ENCODE measurements at regions not wholly inside any gene's neighbourhood (a gene's known extent, or its start where the extent isn't known, plus 50 kb on each side); places are given as distances from the start of the nearest gene placed in this dataset.

- DNase-seq: no peak
- Mint-ChIP-seq H3K4me3 (no peak overlapping the region), H3K27ac (no peak overlapping the region), H3K36me3 (ENCODE audit: low read depth) (no peaks in the 10 kb centered on the region), H3K27me3 (no peaks in the 10 kb centered on the region), H3K9me3 (peaks cover 19% of the 10 kb centered on the region), H3K4me1 (no peaks in the 10 kb centered on the region)
- CTCF ChIA-PET: no interaction called here
- POLR2A ChIA-PET: no interaction called here
Observed at GRCh38 chr12:34361721-34362316, 339.5 kb downstream of the ALG10 start.

GRCh38 chr12:34363050-34363673 lies 340.9 kb downstream of the ALG10 start:
- peaks cover 19% of the 10 kb centered on the region for H3K9me3 Mint-ChIP-seq
- POLR2A ChIA-PET: no interaction called here
- CTCF ChIA-PET: no interaction called here
- no peak overlapping the region for H3K27ac Mint-ChIP-seq
- no peak overlapping the region for H3K4me3 Mint-ChIP-seq
- H3K4me1 Mint-ChIP-seq: no peaks in the 10 kb centered on the region
- DNase-seq: no peak
- H3K36me3 Mint-ChIP-seq (ENCODE audit: low read depth): no peaks in the 10 kb centered on the region
- no peaks in the 10 kb centered on the region for H3K27me3 Mint-ChIP-seq

GRCh38 chr12:34368079-34368478 lies 345.8 kb downstream of the ALG10 start:
- H3K4me3 Mint-ChIP-seq: no peak overlapping the region
- CTCF ChIA-PET: no interaction called here

GRCh38 chr12:34371050-34371449 lies 348.8 kb downstream of the ALG10 start:
- DNase-seq: no peak
- H3K27ac Mint-ChIP-seq: no peak overlapping the region
- ChIA-PET POLR2A (no interaction called here), CTCF (no interaction called here)
- H3K36me3 Mint-ChIP-seq (ENCODE audit: low read depth): no peaks in the 10 kb centered on the region
- H3K27me3 Mint-ChIP-seq: no peaks in the 10 kb centered on the region
- H3K4me1 Mint-ChIP-seq: no peaks in the 10 kb centered on the region
- no peak overlapping the region for H3K4me3 Mint-ChIP-seq
- H3K9me3 Mint-ChIP-seq: peaks cover 12% of the 10 kb centered on the region

More at GRCh38 chr12:34368079-34368478, 345.8 kb downstream of the ALG10 start:
- no peak for DNase-seq
- H3K9me3 Mint-ChIP-seq: peaks cover 20% of the 10 kb centered on the region
- H3K27me3 Mint-ChIP-seq: no peaks in the 10 kb centered on the region
- H3K4me1 Mint-ChIP-seq: no peaks in the 10 kb centered on the region
- H3K36me3 Mint-ChIP-seq (ENCODE audit: low read depth): no peaks in the 10 kb centered on the region
- POLR2A ChIA-PET: no interaction called here
- H3K27ac Mint-ChIP-seq: no peak overlapping the region

- peaks cover 9% of the 10 kb centered on the region for H3K9me3 Mint-ChIP-seq
- no peak overlapping the region for H3K27ac Mint-ChIP-seq
- H3K36me3 Mint-ChIP-seq (ENCODE audit: low read depth): no peaks in the 10 kb centered on the region
- ChIA-PET POLR2A (no interaction called here), CTCF (no interaction called here)
- H3K4me1 Mint-ChIP-seq: no peaks in the 10 kb centered on the region
- no peak for DNase-seq
- H3K4me3 Mint-ChIP-seq: no peak overlapping the region
- no peaks in the 10 kb centered on the region for H3K27me3 Mint-ChIP-seq
Observed at GRCh38 chr12:34372003-34372402, 349.7 kb downstream of the ALG10 start.

GRCh38 chr12:34373926-34374325 lies 351.6 kb downstream of the ALG10 start:
- POLR2A ChIA-PET: no interaction called here

GRCh38 chr12:34376133-34376799 lies 354.0 kb downstream of the ALG10 start:
- Mint-ChIP-seq H3K9me3 (peaks cover 25% of the 10 kb centered on the region), H3K4me3 (no peak overlapping the region), H3K27ac (no peak overlapping the region), H3K36me3 (ENCODE audit: low read depth) (no peaks in the 10 kb centered on the region), H3K4me1 (no peaks in the 10 kb centered on the region), H3K27me3 (no peaks in the 10 kb centered on the region)
- DNase-seq: no peak
- CTCF ChIA-PET: no interaction called here
- POLR2A ChIA-PET: no interaction called here

More at GRCh38 chr12:34373926-34374325, 351.6 kb downstream of the ALG10 start:
- CTCF ChIA-PET: no interaction called here
- no peaks in the 10 kb centered on the region for H3K27me3 Mint-ChIP-seq
- H3K4me1 Mint-ChIP-seq: no peaks in the 10 kb centered on the region
- no peaks in the 10 kb centered on the region for H3K36me3 Mint-ChIP-seq (ENCODE audit: low read depth)
- no peak overlapping the region for H3K4me3 Mint-ChIP-seq
- peaks cover 15% of the 10 kb centered on the region for H3K9me3 Mint-ChIP-seq
- no peak for DNase-seq
- H3K27ac Mint-ChIP-seq: no peak overlapping the region

GRCh38 chr12:34377243-34378035 lies 355.1 kb downstream of the ALG10 start:
- Mint-ChIP-seq H3K9me3 (peaks cover 25% of the 10 kb centered on the region), H3K4me3 (no peak overlapping the region), H3K4me1 (no peaks in the 10 kb centered on the region), H3K36me3 (ENCODE audit: low read depth) (no peaks in the 10 kb centered on the region), H3K27ac (no peak overlapping the region), H3K27me3 (no peaks in the 10 kb centered on the region)
- CTCF ChIA-PET: no interaction called here
- POLR2A ChIA-PET: no interaction called here
- no peak for DNase-seq

- ChIA-PET POLR2A (no interaction called here), CTCF (no interaction called here)
- Mint-ChIP-seq H3K4me3 (no peak overlapping the region), H3K4me1 (no peaks in the 10 kb centered on the region), H3K27ac (no peak overlapping the region), H3K9me3 (peaks cover 19% of the 10 kb centered on the region), H3K36me3 (ENCODE audit: low read depth) (no peaks in the 10 kb centered on the region), H3K27me3 (no peaks in the 10 kb centered on the region)
- DNase-seq: no peak
Observed at GRCh38 chr12:34379142-34379541, 356.8 kb downstream of the ALG10 start.

- no peak for DNase-seq
- Mint-ChIP-seq H3K4me1 (no peaks in the 10 kb centered on the region), H3K9me3 (peaks cover 27% of the 10 kb centered on the region), H3K36me3 (ENCODE audit: low read depth) (no peaks in the 10 kb centered on the region), H3K4me3 (no peak overlapping the region), H3K27ac (no peak overlapping the region), H3K27me3 (no peaks in the 10 kb centered on the region)
- ChIA-PET CTCF (no interaction called here), POLR2A (no interaction called here)
Observed at GRCh38 chr12:34384693-34385092, 362.4 kb downstream of the ALG10 start.

GRCh38 chr12:34386016-34386415 lies 363.7 kb downstream of the ALG10 start:
- no peak for DNase-seq
- ChIA-PET POLR2A (no interaction called here), CTCF (no interaction called here)
- Mint-ChIP-seq H3K36me3 (ENCODE audit: low read depth) (peaks cover 2% of the 10 kb centered on the region), H3K4me3 (no peak overlapping the region), H3K27me3 (no peaks in the 10 kb centered on the region), H3K27ac (no peak overlapping the region), H3K4me1 (no peaks in the 10 kb centered on the region), H3K9me3 (peaks cover 23% of the 10 kb centered on the region)

- H3K9me3 Mint-ChIP-seq: peaks cover 21% of the 10 kb centered on the region
- no peak overlapping the region for H3K27ac Mint-ChIP-seq
- ChIA-PET CTCF (no interaction called here), POLR2A (no interaction called here)
- no peaks in the 10 kb centered on the region for H3K27me3 Mint-ChIP-seq
- H3K4me1 Mint-ChIP-seq: no peaks in the 10 kb centered on the region
- H3K36me3 Mint-ChIP-seq (ENCODE audit: low read depth): peaks cover 2% of the 10 kb centered on the region
- H3K4me3 Mint-ChIP-seq: no peak overlapping the region
- DNase-seq: no peak
Observed at GRCh38 chr12:34386621-34387255, 364.4 kb downstream of the ALG10 start.
